ENCODE measurements at regions not wholly inside any gene's neighbourhood (a gene's known extent, or its start where the extent isn't known, plus 50 kb on each side); places are given as distances from the start of the nearest gene placed in this dataset.

DNA sequence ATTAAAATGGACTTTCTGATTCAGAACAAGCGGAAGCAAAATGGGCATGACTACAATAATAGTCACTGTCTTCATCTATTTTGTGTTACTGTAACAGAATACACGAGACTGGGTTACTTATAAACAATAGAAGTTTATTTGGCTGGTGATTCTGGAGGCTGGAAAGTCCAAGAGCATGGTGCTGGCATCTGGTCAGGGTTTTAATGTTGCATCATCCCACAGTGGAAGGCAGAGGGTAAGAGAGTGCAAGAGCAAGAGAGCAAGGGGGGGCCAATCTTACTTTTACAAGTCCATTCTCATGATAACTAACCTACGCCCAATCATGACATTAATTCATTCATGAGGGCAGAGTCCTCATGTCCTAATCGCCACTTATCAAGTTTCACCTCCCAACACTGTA lies 189.2 kb downstream of the TOX3 start:
- TF ChIP-seq, protein P1, sequence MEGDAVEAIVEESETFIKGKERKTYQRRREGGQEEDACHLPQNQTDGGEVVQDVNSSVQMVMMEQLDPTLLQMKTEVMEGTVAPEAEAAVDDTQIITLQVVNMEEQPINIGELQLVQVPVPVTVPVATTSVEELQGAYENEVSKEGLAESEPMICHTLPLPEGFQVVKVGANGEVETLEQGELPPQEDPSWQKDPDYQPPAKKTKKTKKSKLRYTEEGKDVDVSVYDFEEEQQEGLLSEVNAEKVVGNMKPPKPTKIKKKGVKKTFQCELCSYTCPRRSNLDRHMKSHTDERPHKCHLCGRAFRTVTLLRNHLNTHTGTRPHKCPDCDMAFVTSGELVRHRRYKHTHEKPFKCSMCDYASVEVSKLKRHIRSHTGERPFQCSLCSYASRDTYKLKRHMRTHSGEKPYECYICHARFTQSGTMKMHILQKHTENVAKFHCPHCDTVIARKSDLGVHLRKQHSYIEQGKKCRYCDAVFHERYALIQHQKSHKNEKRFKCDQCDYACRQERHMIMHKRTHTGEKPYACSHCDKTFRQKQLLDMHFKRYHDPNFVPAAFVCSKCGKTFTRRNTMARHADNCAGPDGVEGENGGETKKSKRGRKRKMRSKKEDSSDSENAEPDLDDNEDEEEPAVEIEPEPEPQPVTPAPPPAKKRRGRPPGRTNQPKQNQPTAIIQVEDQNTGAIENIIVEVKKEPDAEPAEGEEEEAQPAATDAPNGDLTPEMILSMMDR (IDR thresholded peaks at IDR 0.05) = no peak
- no peak for TF ChIP-seq POLR2A (IDR thresholded peaks at IDR 0.05)
